ENCODE measurements at regions not wholly inside any gene's neighbourhood (a gene's known extent, or its start where the extent isn't known, plus 50 kb on each side); places are given as distances from the start of the nearest gene placed in this dataset.
"Not testable (repeated sequence)": the region's sequence is repeated elsewhere in the genome, so short reads cannot be mapped to it uniquely, and the experiment has no call there.

DNA sequence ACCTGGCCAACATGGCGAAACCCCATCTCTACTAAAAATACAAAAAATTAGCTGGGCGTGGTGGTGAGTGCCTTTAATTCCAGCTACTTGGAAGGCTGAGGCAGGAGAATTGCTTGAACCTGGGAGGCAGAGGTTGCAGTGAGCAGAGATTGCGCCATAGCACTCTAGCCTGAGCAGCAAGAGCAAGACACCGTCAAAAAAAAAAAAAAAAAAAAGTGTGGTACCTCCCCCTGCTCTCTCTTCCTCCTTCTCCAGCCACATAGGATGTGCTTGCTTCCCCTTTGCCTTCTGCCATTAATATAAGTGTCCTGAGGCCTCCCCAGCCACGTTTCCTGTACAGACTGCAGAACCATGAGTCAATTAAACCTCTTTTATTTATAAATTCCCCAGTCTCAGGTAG lies 226.8 kb downstream of the CYP26B1 start:
- TF ChIP-seq, protein P1, sequence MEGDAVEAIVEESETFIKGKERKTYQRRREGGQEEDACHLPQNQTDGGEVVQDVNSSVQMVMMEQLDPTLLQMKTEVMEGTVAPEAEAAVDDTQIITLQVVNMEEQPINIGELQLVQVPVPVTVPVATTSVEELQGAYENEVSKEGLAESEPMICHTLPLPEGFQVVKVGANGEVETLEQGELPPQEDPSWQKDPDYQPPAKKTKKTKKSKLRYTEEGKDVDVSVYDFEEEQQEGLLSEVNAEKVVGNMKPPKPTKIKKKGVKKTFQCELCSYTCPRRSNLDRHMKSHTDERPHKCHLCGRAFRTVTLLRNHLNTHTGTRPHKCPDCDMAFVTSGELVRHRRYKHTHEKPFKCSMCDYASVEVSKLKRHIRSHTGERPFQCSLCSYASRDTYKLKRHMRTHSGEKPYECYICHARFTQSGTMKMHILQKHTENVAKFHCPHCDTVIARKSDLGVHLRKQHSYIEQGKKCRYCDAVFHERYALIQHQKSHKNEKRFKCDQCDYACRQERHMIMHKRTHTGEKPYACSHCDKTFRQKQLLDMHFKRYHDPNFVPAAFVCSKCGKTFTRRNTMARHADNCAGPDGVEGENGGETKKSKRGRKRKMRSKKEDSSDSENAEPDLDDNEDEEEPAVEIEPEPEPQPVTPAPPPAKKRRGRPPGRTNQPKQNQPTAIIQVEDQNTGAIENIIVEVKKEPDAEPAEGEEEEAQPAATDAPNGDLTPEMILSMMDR (IDR thresholded peaks at IDR 0.05) = not testable (repeated sequence)
- TF ChIP-seq POLR2A (IDR thresholded peaks at IDR 0.05) = not testable (repeated sequence)
